Activated CD4-positive, CD25-positive, alpha-beta regulatory T cell treated with anti-CD3 and anti-CD28 coated beads, Interleukin-2, amount 50 U/mL, for 24 hours (primary cell): ENCODE measurements at regions not wholly inside any gene's neighbourhood (a gene's known extent, or its start where the extent isn't known, plus 50 kb on each side); places are given as distances from the start of the nearest gene placed in this dataset.

Source experiments
- ATAC-seq, 2 donors: fragments of 150-1000 bp; cut with Tn5 transposase; one replicate each; pipeline ENCODE4 v1.10.0; 2021; ENCODE audit warnings: mild to moderate bottlenecking in 1 of 2, moderate library complexity in 1 of 2

- no peak for ATAC-seq
Observed at GRCh38 chr2:192286093-192286701, 91.5 kb upstream of the TMEFF2 start.

- no peak for ATAC-seq
Observed at GRCh38 chr2:192283450-192283849, 88.7 kb upstream of the TMEFF2 start.

- no peak for ATAC-seq
Observed at GRCh38 chr2:192278701-192279100, 84.0 kb upstream of the TMEFF2 start.

- no peak for ATAC-seq
Observed at GRCh38 chr2:192277494-192278109, 82.9 kb upstream of the TMEFF2 start.

- ATAC-seq, result no peak
Observed at GRCh38 chr2:192275632-192276031, 80.9 kb upstream of the TMEFF2 start.

- no peak for ATAC-seq
Observed at GRCh38 chr2:192267484-192267883, 72.8 kb upstream of the TMEFF2 start.

- no peak for ATAC-seq
Observed at GRCh38 chr2:192265751-192266150, 71.0 kb upstream of the TMEFF2 start.

GRCh38 chr2:192254444-192254843 is 59.7 kb upstream of the TMEFF2 start:
- ATAC-seq, result no peak

- ATAC-seq, result no peak
Observed at GRCh38 chr2:192253692-192254091, 59.0 kb upstream of the TMEFF2 start.

GRCh38 chr2:192250961-192251360 is 56.2 kb upstream of the TMEFF2 start:
- no peak for ATAC-seq

- ATAC-seq, result no peak
Observed at GRCh38 chr2:192247456-192247855, 52.7 kb upstream of the TMEFF2 start.

- ATAC-seq, result no peak
Observed at GRCh38 chr2:192246297-192246696, 51.6 kb upstream of the TMEFF2 start.

GRCh38 chr2:192245329-192245728 is 50.6 kb upstream of the TMEFF2 start:
- ATAC-seq, result no peak
